GM23338 (cell line): ENCODE measurements at regions not wholly inside any gene's neighbourhood (a gene's known extent, or its start where the extent isn't known, plus 50 kb on each side); places are given as distances from the start of the nearest gene placed in this dataset.
"Not testable (repeated sequence)": the region's sequence is repeated elsewhere in the genome, so short reads cannot be mapped to it uniquely, and the experiment has no call there.

ENCODE experiments used
- ATAC-seq: fragments of 200-7000 bp; cut with Tn5 transposase; 3 replicates; pipeline ENCODE4 v1.9.1; 2020
- DNase-seq: peaks from one replicate; pipeline ENCODE4 v3.0.0-alpha.2; 2015; ENCODE audit warnings: low spot score
- H2AFZ ChIP-seq: fragments of 200-600 bp; sonication (generic); 2 replicates; pipeline ENCODE4 v1.8.0; 2016; ENCODE audit warnings: antibody characterized with exemption, mild to moderate bottlenecking, moderate library complexity
- H3F3A ChIP-seq: fragments of 200-600 bp; sonication (generic); replicated peaks from 2 replicates; pipeline ENCODE4 v1.8.0; 2017; ENCODE audit warnings: antibody characterized with exemption, mixed run types, low read depth
- H3K27ac ChIP-seq: fragments of 200-600 bp; sonication (generic); 2 replicates; pipeline ENCODE4 v1.6.1; 2016; ENCODE audit warnings: low read depth
- H3K27me3 ChIP-seq: fragments of 200-600 bp; sonication (generic); 2 replicates; pipeline ENCODE4 v1.8.0; 2016; ENCODE audit warnings: mild to moderate bottlenecking, mixed run types, moderate library complexity; ENCODE audit not compliant: insufficient read depth
- H3K36me3 ChIP-seq: fragments of 200-600 bp; sonication (generic); 2 replicates; pipeline ENCODE4 v1.8.0; 2016; ENCODE audit warnings: mild to moderate bottlenecking; ENCODE audit not compliant: insufficient read depth
- H3K4me1 ChIP-seq: fragments of 200-600 bp; sonication (generic); 2 replicates; pipeline ENCODE4 v1.8.0; 2016; ENCODE audit warnings: mild to moderate bottlenecking, moderate library complexity; ENCODE audit not compliant: insufficient read depth
- H3K4me2 ChIP-seq: fragments of 200-600 bp; sonication (generic); 2 replicates; pipeline ENCODE4 v1.7.1; 2017; ENCODE audit warnings: mixed run types
- H3K4me3 ChIP-seq: fragments of 200-600 bp; sonication (generic); 2 replicates; pipeline ENCODE4 v1.6.1; 2016; ENCODE audit warnings: mixed run types
- H3K79me2 ChIP-seq: fragments of 200-600 bp; sonication (generic); replicated peaks from 2 replicates; pipeline ENCODE4 v1.8.0; 2017; ENCODE audit warnings: mild to moderate bottlenecking; ENCODE audit not compliant: insufficient read depth
- H3K9me2 ChIP-seq: fragments of 200-600 bp; sonication (generic); 2 replicates; pipeline ENCODE4 v1.8.0; 2017; ENCODE audit not compliant: insufficient read depth
- H4K20me1 ChIP-seq: fragments of 200-600 bp; sonication (generic); replicated peaks from 2 replicates; pipeline ENCODE4 v1.8.0; 2017; ENCODE audit warnings: mild to moderate bottlenecking; ENCODE audit not compliant: insufficient read depth
- H3K27ac Mint-ChIP-seq: 2 replicates; pipeline ENCODE4 v1.8.0; 2020; ENCODE audit warnings: inconsistent platforms, mild to moderate bottlenecking, moderate library complexity, mixed read lengths
- H3K27me3 Mint-ChIP-seq: 3 replicates; pipeline ENCODE4 v1.8.0; 2022; ENCODE audit warnings: low read depth, mild to moderate bottlenecking, moderate library complexity, mixed read lengths, inconsistent platforms; ENCODE audit not compliant: insufficient read depth, poor library complexity
- H3K36me3 Mint-ChIP-seq: 3 replicates; pipeline ENCODE4 v1.8.0; 2021; ENCODE audit warnings: low read depth, mild to moderate bottlenecking, inconsistent platforms, moderate library complexity, mixed read lengths
- H3K4me1 Mint-ChIP-seq: 3 replicates; pipeline ENCODE4 v1.8.0; 2020; ENCODE audit warnings: mild to moderate bottlenecking, inconsistent platforms, mixed read lengths
- H3K4me3 Mint-ChIP-seq: 3 replicates; pipeline ENCODE4 v1.8.0; 2021; ENCODE audit warnings: moderate library complexity, mild to moderate bottlenecking, inconsistent platforms, mixed read lengths
- H3K9me3 Mint-ChIP-seq: 3 replicates; pipeline ENCODE4 v1.8.0; 2020; ENCODE audit warnings: moderate library complexity, mild to moderate bottlenecking, inconsistent platforms, mixed read lengths
- CREB1 ChIP-seq: fragments of 250-450 bp; sonication (Bioruptor Pico); IDR thresholded peaks from 2 replicates; pipeline ENCODE4 v1.5.0; 2020; ENCODE audit warnings: low read depth, mild to moderate bottlenecking, moderate library complexity
- ETS1 ChIP-seq: IDR thresholded peaks from 2 replicates; pipeline ENCODE4 v1.6.1; 2016; ENCODE audit warnings: antibody characterized with exemption
- EZH2 ChIP-seq: fragments of 200-600 bp; sonication (generic); IDR thresholded peaks from one replicate; pipeline ENCODE4 v1.8.0; 2017; ENCODE audit warnings: antibody characterized with exemption, mild to moderate bottlenecking, low read depth; ENCODE audit not compliant: unreplicated experiment
- JUNB ChIP-seq: IDR thresholded peaks from one replicate; pipeline ENCODE4 v1.6.1; 2016; ENCODE audit warnings: antibody characterized with exemption; ENCODE audit not compliant: unreplicated experiment
- NANOG ChIP-seq: IDR thresholded peaks from 2 replicates; pipeline ENCODE4 v1.6.1; 2016; ENCODE audit warnings: antibody characterized with exemption, borderline replicate concordance
- REST ChIP-seq: IDR thresholded peaks from one replicate; pipeline ENCODE4 v1.6.1; 2018; ENCODE audit warnings: antibody characterized with exemption; ENCODE audit not compliant: unreplicated experiment
- ZNF114 ChIP-seq: fragments of 250-450 bp; sonication (Bioruptor Pico); IDR thresholded peaks from 2 replicates; pipeline ENCODE4 v1.5.0; 2020; ENCODE audit warnings: mild to moderate bottlenecking, moderate library complexity
- ZNF331 ChIP-seq: fragments of 250-450 bp; sonication (Bioruptor Pico); IDR thresholded peaks from 2 replicates; pipeline ENCODE4 v1.5.0; 2020; ENCODE audit warnings: low read depth, mild to moderate bottlenecking, moderate library complexity

GRCh38 chr5:60020457-60020856, 126.9 kb upstream of the PDE4D start (continued):
- no peak for TF ChIP-seq REST
- no peak for TF ChIP-seq ZNF114 (CRISPR knock-in tag)
- TF ChIP-seq EZH2, result no peak
- no peak for TF ChIP-seq ZNF331 (CRISPR knock-in tag)
- TF ChIP-seq JUNB, result no peak
- TF ChIP-seq ETS1, result no peak

GRCh38 chr5:60018960-60019359, 125.4 kb upstream of the PDE4D start:
- not testable (repeated sequence) for H4K20me1 ChIP-seq, H3K4me3 ChIP-seq, H3K27me3 Mint-ChIP-seq, H3K79me2 ChIP-seq, H3K4me3 Mint-ChIP-seq, H3K36me3 Mint-ChIP-seq, ATAC-seq, H2AFZ ChIP-seq, H3K36me3 ChIP-seq, H3K4me1 ChIP-seq, H3K4me1 Mint-ChIP-seq, H3K9me3 Mint-ChIP-seq, H3K27ac ChIP-seq, H3K27me3 ChIP-seq, DNase-seq, H3F3A ChIP-seq, H3K9me2 ChIP-seq, H3K4me2 ChIP-seq, H3K27ac Mint-ChIP-seq

DNA sequence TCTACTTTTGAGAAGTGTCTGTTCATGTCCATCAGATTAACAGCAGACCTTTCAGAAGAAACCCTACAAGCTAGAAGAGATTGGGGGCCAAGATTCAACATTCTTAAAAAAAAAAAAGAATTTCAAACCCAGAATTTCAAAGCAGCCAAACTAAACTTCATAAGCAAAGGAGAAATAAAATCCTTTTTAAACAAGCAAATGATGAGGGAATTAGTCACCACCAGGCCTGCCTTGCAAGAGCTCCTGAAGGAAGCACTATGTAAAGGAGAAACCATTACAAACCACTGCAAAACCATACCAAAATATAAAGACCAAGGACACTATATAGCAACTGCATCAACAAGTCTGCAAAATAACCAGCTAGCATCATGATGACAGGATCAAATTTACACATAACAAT, 124.6 kb upstream of the PDE4D start:
- no peaks in the 10 kb centered on the region for H3K36me3 ChIP-seq
- H3F3A ChIP-seq, result no peaks in the 10 kb centered on the region
- Mint-ChIP-seq H3K27me3 (peaks cover 1% of the 10 kb centered on the region), H3K27ac (no peak overlapping the region), H3K4me1 (no peaks in the 10 kb centered on the region; the same call in 2 of the 3 replicates), H3K4me3 (no peak overlapping the region), H3K36me3 (no peaks in the 10 kb centered on the region), H3K9me3 (peaks cover 3% of the 10 kb centered on the region; the same call in 1 of the 3 replicates)
- no peaks in the 10 kb centered on the region for H3K4me1 ChIP-seq
- H3K4me3 ChIP-seq, result no peak overlapping the region
- no peaks in the 10 kb centered on the region for H3K9me2 ChIP-seq
- H3K4me2 ChIP-seq, result no peak overlapping the region
- no peak overlapping the region for H2AFZ ChIP-seq
- no peak overlapping the region for H3K27ac ChIP-seq
- ATAC-seq, result no peak
- H3K79me2 ChIP-seq, result no peaks in the 10 kb centered on the region
- H4K20me1 ChIP-seq, result no peaks in the 10 kb centered on the region
- no peak for DNase-seq
- no peaks in the 10 kb centered on the region for H3K27me3 ChIP-seq
- no peak for TF ChIP-seq NANOG
- no peak for TF ChIP-seq ZNF114 (CRISPR knock-in tag)
- no peak for TF ChIP-seq CREB1 (CRISPR knock-in tag)
- TF ChIP-seq REST, result no peak
